K562 (cell line): ENCODE measurements at regions not wholly inside any gene's neighbourhood (a gene's known extent, or its start where the extent isn't known, plus 50 kb on each side); places are given as distances from the start of the nearest gene placed in this dataset.

Experiments used
- ATAC-seq: fragments of 200-7000 bp; cut with Tn5 transposase; 3 replicates; pipeline ENCODE4 v1.9.1; 2020; ENCODE audit warnings: moderate library complexity
- BruUV-seq: library from RNA; stranded (reverse); fragments of 400-500 nt; replicated peaks from 2 replicates; lab custom pipeline; 2021; lab: Mats Ljungman, UMichigan
- CTCF ChIA-PET: fragments of 300-600 bp; formaldehyde crosslinking; extraction: SDS; loops from one replicate; lab custom pipeline; 2021; ENCODE audit warnings: low intra/inter-chr PET ratio; lab: Yijun Ruan, JAX
- POLR2A ChIA-PET: fragments of 300-600, 350-650 bp; sonication (Branson Sonifier 250); formaldehyde crosslinking; extraction: SDS; loops from one replicate; lab custom pipeline; 2021; ENCODE audit warnings: antibody characterized with exemption, inconsistent platforms; lab: Yijun Ruan, JAX
- DNase-seq, 4 experiments: peaks; one replicate each; pipeline versions ENCODE4 v3.0.0 to v3.0.0-alpha.2; 2011 to 2018; ENCODE audit warnings: low spot score in 3 of 4, mixed read lengths in 3 of 4; ENCODE audit errors: extremely low read depth in 1 of 4
- FAIRE-seq: peaks from 2 replicates; lab custom pipeline; 2011; peaks lifted over from hg19 to GRCh38; lab: Jason Lieb, UNC
- H2AFZ ChIP-seq: 2 replicates; pipeline ENCODE4 v1.6.0; 2011; ENCODE audit warnings: low read depth, low read length, control low read depth, inconsistent platforms
- H3K27ac ChIP-seq: fragments of 200-600 bp; 3 replicates; pipeline ENCODE4 v1.8.0; 2011; ENCODE audit warnings: low read depth, mild to moderate bottlenecking, control low read depth, inconsistent platforms, low read length, moderate library complexity, mixed read lengths; ENCODE audit errors: extremely low read depth
- H3K27me3 ChIP-seq, 2 experiments: fragments of 300-600 bp in 1 of 2; 2 replicates in 1 of 2; 3 replicates in 1 of 2; pipeline versions ENCODE4 v1.6.0 to v1.8.0; 2011; ENCODE audit warnings: inconsistent platforms in 2 of 2, low read length in 2 of 2, mild to moderate bottlenecking in 1 of 2, mixed read lengths in 1 of 2, moderate library complexity in 1 of 2; ENCODE audit not compliant: control insufficient read depth in 2 of 2, insufficient read depth in 2 of 2
- H3K36me3 ChIP-seq: fragments of 300-600 bp; 3 replicates; pipeline ENCODE4 v1.8.0; 2011; ENCODE audit warnings: mild to moderate bottlenecking, low read length, inconsistent platforms; ENCODE audit not compliant: control insufficient read depth, insufficient read depth
- H3K4me1 ChIP-seq, 2 experiments: fragments of 200-600 bp in 1 of 2; replicated peaks in 1 of 2; 2 replicates in 1 of 2; 3 replicates in 1 of 2; pipeline versions ENCODE4 v1.5.1 to v1.8.0; 2011; ENCODE audit warnings: inconsistent platforms in 2 of 2, low read length in 2 of 2, mild to moderate bottlenecking in 1 of 2, mixed read lengths in 1 of 2, moderate library complexity in 1 of 2; ENCODE audit not compliant: control insufficient read depth in 2 of 2, insufficient read depth in 2 of 2
- H3K4me2 ChIP-seq: 2 replicates; pipeline ENCODE4 v1.6.1; 2011; ENCODE audit warnings: low read length, control low read depth, inconsistent platforms, mixed read lengths; ENCODE audit not compliant: insufficient read depth
- H3K4me3 ChIP-seq: fragments of 200-600 bp; sonication (generic), shearing (Covaris generic); 2 replicates; pipeline ENCODE4 v1.5.1; 2016; ENCODE audit warnings: control low read depth, inconsistent platforms
- H3K79me2 ChIP-seq: fragments of 200-600 bp; 3 replicates; pipeline ENCODE4 v1.8.0; 2011; ENCODE audit warnings: low read length, inconsistent platforms; ENCODE audit not compliant: control insufficient read depth, insufficient read depth
- H3K9ac ChIP-seq, 2 experiments: 2 replicates each; pipeline versions ENCODE4 v1.6.0 to v1.6.1; 2011; ENCODE audit warnings: low read depth in 2 of 2, low read length in 2 of 2, control low read depth in 1 of 2, inconsistent platforms in 1 of 2, mild to moderate bottlenecking in 1 of 2, mixed read lengths in 1 of 2; ENCODE audit not compliant: insufficient read depth in 1 of 2
- H3K9me1 ChIP-seq: one replicate; pipeline ENCODE4 v1.6.0; 2011; ENCODE audit warnings: inconsistent platforms, mild to moderate bottlenecking, low read length, moderate library complexity; ENCODE audit not compliant: control insufficient read depth, insufficient read depth
- H3K9me3 ChIP-seq: replicated peaks from 2 replicates; pipeline ENCODE4 v1.5.1; 2011; ENCODE audit warnings: low read depth, low read length, inconsistent platforms; ENCODE audit not compliant: control insufficient read depth, insufficient read depth
- H4K20me1 ChIP-seq: replicated peaks from 2 replicates; pipeline ENCODE4 v1.6.1; 2011; ENCODE audit warnings: low read length, inconsistent platforms, mixed read lengths; ENCODE audit not compliant: control insufficient read depth, insufficient read depth
- ATF1 ChIP-seq, 2 experiments: fragments of 450-650 bp in 1 of 2; IDR thresholded peaks; 2 replicates each; pipeline ENCODE4 v1.6.1; 2016; ENCODE audit warnings: missing compliant biosample characterization in 1 of 2, missing genetic modification characterization in 1 of 2
- CBFB ChIP-seq: sonication (generic); formaldehyde crosslinking; IDR thresholded peaks from 2 replicates; pipeline ENCODE4 v1.4.0; 2020; ENCODE audit warnings: mild to moderate bottlenecking, missing genetic modification reagents
- CCAR2 ChIP-seq: fragments of 200-400 bp; formaldehyde crosslinking; IDR thresholded peaks from 2 replicates; pipeline ENCODE4 v1.6.1; 2017; ENCODE audit warnings: mild to moderate bottlenecking, low read depth, low read length
- CEBPB ChIP-seq: fragments of 450-650 bp; IDR thresholded peaks from 2 replicates; pipeline ENCODE4 v1.6.1; 2016; ENCODE audit warnings: missing genetic modification characterization, missing compliant biosample characterization
- CREM ChIP-seq: IDR thresholded peaks from 2 replicates; pipeline ENCODE4 v1.6.1; 2014; ENCODE audit warnings: antibody characterized with exemption, low read depth
- FOXJ2 ChIP-seq: fragments of 200-800 bp; sonication (Bioruptor generic); IDR thresholded peaks from 2 replicates; pipeline ENCODE4 v1.6.1; 2016; ENCODE audit warnings: missing genetic modification characterization, missing compliant biosample characterization
- HNRNPK ChIP-seq: fragments of 200-400 bp; formaldehyde crosslinking; IDR thresholded peaks from one replicate; pipeline ENCODE4 v1.6.1; 2018; ENCODE audit warnings: mild to moderate bottlenecking, low read depth, low read length; ENCODE audit not compliant: poor library complexity, severe bottlenecking
- MCM5 ChIP-seq: fragments of 450-650 bp; IDR thresholded peaks from 2 replicates; pipeline ENCODE4 v1.6.1; 2016; ENCODE audit warnings: low read depth
- MEF2D ChIP-seq: conservative IDR thresholded peaks from 2 replicates; pipeline ENCODE4 v1.6.1; 2016; ENCODE audit warnings: low read depth, missing genetic modification characterization, missing compliant biosample characterization
- NCOR1 ChIP-seq: fragments of 450-650 bp; IDR thresholded peaks from 2 replicates; pipeline ENCODE4 v1.6.1; 2016; ENCODE audit warnings: mild to moderate bottlenecking, moderate library complexity
- SMARCE1 ChIP-seq: fragments of 450-650 bp; IDR thresholded peaks from 2 replicates; pipeline ENCODE4 v1.7.1; 2016; ENCODE audit warnings: mild to moderate bottlenecking
- U2AF1 ChIP-seq: fragments of 200-400 bp; formaldehyde crosslinking; optimal IDR thresholded peaks from 2 replicates; pipeline ENCODE3; 2017; ENCODE audit warnings: mild to moderate bottlenecking, low read depth, low read length, moderate library complexity
- ZNF165 ChIP-seq: fragments of 250-450 bp; sonication (Bioruptor Pico); IDR thresholded peaks from 2 replicates; pipeline ENCODE4 v1.4.0; 2020; ENCODE audit warnings: borderline replicate concordance
- WGBS: fragments of 100-300 bp; shearing (Covaris generic); methylation state at CpG from one replicate; pipeline ENCODE4 v1.1.6; 2016; ENCODE audit warnings: low coverage, mixed read lengths; ENCODE audit not compliant: insufficient coverage; ENCODE audit errors: missing lambda C conversion rate; 5-methylcytosine and 5-hydroxymethylcytosine counted together
- in situ Hi-C: fragments of 300-500 bp; cut with MboI; formaldehyde crosslinking; loops from 4 replicates; pipeline ENCODE4 v1.15.0; 2018; ENCODE audit warnings: inconsistent platforms, mixed read lengths
- intact Hi-C: fragments of 100-400 bp; cut with micrococcal nuclease; formaldehyde crosslinking; loops from 2 replicates; pipeline ENCODE4 v1.14.2; 2022
- TF ChIP-seq, protein P1 (sequence below), 2 experiments: IDR thresholded peaks; 2 replicates each; pipeline ENCODE4 v1.6.1; 2012; ENCODE audit warnings: improper control_type of control experiment in 2 of 2, low read depth in 2 of 2, low read length in 2 of 2, borderline replicate concordance in 1 of 2
- TF ChIP-seq, protein P2 (sequence below): fragments of 250-450 bp; sonication (Bioruptor Pico); IDR thresholded peaks from 2 replicates; pipeline ENCODE4 v1.5.0; 2020; ENCODE audit warnings: mild to moderate bottlenecking, borderline replicate concordance
- TF ChIP-seq, protein P3 (sequence below): fragments of 450-650 bp; formaldehyde crosslinking; IDR thresholded peaks from 2 replicates; pipeline ENCODE4 v1.4.0; 2020; ENCODE audit warnings: mild to moderate bottlenecking, moderate library complexity

DNA sequence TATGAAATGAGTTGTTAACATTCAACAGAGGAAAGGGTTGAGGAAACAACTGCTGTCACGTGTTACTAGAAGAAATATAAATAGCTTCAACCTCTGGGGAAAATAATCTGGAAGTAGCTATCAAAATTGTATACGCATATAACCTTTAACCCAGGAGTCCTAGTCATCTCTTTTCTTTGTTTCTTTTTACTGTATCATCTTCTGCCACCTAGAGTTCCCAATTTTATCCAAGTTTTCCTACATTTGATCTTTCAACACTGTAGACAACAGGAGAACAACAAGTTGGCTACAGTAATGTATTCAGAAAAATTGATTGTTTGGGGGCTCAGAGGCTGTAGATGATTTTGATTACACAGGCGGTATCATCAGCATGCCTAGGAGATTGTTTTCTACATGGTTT, 453.7 kb downstream of the FSCB start:
- Histone ChIP-seq H3K36me3 (no peaks in the 10 kb centered on the region), H4K20me1 (no peaks in the 10 kb centered on the region), H3K27ac (no peak overlapping the region), H3K9ac (no peak overlapping the region), H3K9me3 (no peaks in the 10 kb centered on the region), H3K79me2 (no peaks in the 10 kb centered on the region), H3K9me1 (no peaks in the 10 kb centered on the region), H3K4me2 (no peak overlapping the region), H3K27me3 (no peaks in the 10 kb centered on the region), H2AFZ (no peak overlapping the region), H3K4me3 (no peak overlapping the region), H3K4me1 (no peaks in the 10 kb centered on the region)
- no TSS peak for BruUV-seq
- intact Hi-C loops: no loop called here
- WGBS: 3% methylated on average over 3 of the region's 3 CpGs
- DNase-seq (no peak), ATAC-seq (no peak), FAIRE-seq (no peak)
- POLR2A ChIA-PET: no interaction called here
- CTCF ChIA-PET: no interaction called here
- TF ChIP-seq, protein P1, sequence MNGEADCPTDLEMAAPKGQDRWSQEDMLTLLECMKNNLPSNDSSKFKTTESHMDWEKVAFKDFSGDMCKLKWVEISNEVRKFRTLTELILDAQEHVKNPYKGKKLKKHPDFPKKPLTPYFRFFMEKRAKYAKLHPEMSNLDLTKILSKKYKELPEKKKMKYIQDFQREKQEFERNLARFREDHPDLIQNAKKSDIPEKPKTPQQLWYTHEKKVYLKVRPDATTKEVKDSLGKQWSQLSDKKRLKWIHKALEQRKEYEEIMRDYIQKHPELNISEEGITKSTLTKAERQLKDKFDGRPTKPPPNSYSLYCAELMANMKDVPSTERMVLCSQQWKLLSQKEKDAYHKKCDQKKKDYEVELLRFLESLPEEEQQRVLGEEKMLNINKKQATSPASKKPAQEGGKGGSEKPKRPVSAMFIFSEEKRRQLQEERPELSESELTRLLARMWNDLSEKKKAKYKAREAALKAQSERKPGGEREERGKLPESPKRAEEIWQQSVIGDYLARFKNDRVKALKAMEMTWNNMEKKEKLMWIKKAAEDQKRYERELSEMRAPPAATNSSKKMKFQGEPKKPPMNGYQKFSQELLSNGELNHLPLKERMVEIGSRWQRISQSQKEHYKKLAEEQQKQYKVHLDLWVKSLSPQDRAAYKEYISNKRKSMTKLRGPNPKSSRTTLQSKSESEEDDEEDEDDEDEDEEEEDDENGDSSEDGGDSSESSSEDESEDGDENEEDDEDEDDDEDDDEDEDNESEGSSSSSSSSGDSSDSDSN (IDR thresholded peaks at IDR 0.05; ENCODE audit: borderline replicate concordance in 1 of 2, low read depth in 2 of 2, low read length in 2 of 2): no peak
- TF ChIP-seq MCM5 (no peak), U2AF1 (no peak), FOXJ2 (tag) (no peak), ATF1 (CRISPR knock-in tag; IDR thresholded peaks at IDR 0.05) (no peak), ATF1 (tag; IDR thresholded peaks at IDR 0.05) (no peak), CREM (no peak), CEBPB (tag) (no peak), CCAR2 (no peak), NCOR1 (no peak), HNRNPK (no peak), SMARCE1 (no peak), ZNF165 (no peak), CBFB (CRISPR knock-in tag) (no peak), MEF2D (no peak)
- TF ChIP-seq, protein P2, sequence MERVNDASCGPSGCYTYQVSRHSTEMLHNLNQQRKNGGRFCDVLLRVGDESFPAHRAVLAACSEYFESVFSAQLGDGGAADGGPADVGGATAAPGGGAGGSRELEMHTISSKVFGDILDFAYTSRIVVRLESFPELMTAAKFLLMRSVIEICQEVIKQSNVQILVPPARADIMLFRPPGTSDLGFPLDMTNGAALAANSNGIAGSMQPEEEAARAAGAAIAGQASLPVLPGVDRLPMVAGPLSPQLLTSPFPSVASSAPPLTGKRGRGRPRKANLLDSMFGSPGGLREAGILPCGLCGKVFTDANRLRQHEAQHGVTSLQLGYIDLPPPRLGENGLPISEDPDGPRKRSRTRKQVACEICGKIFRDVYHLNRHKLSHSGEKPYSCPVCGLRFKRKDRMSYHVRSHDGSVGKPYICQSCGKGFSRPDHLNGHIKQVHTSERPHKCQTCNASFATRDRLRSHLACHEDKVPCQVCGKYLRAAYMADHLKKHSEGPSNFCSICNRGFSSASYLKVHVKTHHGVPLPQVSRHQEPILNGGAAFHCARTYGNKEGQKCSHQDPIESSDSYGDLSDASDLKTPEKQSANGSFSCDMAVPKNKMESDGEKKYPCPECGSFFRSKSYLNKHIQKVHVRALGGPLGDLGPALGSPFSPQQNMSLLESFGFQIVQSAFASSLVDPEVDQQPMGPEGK (CRISPR knock-in tag): no peak
- TF ChIP-seq, protein P3, sequence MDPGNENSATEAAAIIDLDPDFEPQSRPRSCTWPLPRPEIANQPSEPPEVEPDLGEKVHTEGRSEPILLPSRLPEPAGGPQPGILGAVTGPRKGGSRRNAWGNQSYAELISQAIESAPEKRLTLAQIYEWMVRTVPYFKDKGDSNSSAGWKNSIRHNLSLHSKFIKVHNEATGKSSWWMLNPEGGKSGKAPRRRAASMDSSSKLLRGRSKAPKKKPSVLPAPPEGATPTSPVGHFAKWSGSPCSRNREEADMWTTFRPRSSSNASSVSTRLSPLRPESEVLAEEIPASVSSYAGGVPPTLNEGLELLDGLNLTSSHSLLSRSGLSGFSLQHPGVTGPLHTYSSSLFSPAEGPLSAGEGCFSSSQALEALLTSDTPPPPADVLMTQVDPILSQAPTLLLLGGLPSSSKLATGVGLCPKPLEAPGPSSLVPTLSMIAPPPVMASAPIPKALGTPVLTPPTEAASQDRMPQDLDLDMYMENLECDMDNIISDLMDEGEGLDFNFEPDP: no peak
- in situ Hi-C loops: no loop called here
